ENCODE measurements at regions not wholly inside any gene's neighbourhood (a gene's known extent, or its start where the extent isn't known, plus 50 kb on each side); places are given as distances from the start of the nearest gene placed in this dataset.

DNA sequence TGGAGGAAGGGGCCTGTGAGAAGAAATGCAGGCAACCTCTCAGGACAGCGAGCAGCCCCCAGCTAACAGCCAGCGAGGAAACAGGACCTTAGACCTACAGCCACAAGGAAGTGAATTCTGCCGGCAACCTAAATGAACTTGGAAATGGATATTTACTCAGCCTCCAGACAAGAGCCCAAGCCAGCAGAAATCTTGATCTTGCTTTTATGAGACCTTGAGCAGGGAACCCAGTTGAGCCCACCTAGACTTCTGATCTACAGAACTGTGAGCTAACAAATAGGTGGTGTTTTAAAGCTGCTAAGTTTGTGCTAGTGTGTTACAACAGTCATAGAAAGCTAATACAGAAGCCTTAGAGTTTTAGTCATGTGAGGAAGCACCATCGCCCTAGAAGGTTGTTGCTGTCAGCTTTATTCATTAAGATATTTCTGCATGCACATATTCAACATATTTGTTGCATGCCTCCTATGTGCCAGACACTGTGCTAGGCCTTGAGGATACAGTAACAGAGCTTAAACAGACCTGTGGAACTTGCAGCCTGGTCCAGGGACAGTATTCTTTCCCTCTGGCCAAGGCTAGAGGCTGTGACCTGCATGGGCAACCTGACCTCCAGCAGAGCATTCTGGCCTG lies 50.3 kb downstream of the NALF2 start:
- no peak for DNase-seq

DNA sequence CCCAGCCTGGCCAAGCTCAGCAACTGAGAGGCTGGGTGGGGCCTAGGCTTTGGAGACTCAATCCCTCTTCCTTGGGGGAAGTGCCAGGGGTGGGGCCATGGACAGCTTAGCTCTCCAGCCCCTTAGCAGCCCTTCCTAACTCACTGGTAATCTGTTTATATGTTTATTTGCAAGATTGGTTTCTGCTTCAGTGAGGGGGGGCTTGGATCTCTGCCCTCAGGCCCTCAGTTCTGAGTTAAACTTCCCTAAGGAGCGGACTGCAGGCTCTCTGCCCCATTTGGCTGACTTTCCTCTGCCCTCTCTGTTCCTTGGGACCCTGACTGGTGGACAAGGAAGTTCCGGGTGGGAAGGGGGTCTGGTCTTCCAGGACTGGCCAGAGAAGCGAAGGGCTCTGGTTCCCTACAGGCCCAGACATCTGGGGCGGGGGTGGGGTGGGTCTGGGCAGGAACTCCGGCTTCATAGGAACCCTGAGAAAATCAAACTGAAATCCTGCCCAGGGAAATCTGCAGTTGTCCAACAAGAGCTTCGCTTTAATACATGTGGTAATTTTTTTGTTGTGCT lies 51.4 kb downstream of the NALF2 start:
- no peak for DNase-seq

GRCh38 chrX:69556060-69557011 lies 52.2 kb downstream of the NALF2 start:
- DNase-seq, result no peak

- DNase-seq, result no peak
Observed at GRCh38 chrX:69562904-69563578, 52.9 kb upstream of the EDA start.

DNA sequence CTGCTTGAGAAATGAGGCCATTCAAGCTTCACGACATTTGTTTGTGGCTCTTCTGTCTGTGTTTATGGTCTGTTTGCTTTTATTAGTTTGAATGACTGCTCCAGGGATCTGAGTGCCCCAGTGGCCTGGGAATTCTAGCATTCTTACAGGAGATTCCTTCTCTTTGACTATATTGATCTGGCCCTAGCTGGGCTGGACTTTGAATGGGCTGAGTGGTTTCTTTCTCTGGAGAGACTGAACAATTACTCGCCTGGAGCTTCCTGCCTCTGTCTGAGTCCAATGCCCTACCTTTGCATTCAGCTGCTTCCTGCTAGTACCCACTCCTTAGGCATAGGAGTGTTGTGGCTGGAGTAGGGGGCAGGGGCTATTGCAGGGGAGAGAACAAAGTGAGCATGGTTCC lies 51.2 kb upstream of the EDA start:
- DNase-seq, result peak; percentile 3

DNA sequence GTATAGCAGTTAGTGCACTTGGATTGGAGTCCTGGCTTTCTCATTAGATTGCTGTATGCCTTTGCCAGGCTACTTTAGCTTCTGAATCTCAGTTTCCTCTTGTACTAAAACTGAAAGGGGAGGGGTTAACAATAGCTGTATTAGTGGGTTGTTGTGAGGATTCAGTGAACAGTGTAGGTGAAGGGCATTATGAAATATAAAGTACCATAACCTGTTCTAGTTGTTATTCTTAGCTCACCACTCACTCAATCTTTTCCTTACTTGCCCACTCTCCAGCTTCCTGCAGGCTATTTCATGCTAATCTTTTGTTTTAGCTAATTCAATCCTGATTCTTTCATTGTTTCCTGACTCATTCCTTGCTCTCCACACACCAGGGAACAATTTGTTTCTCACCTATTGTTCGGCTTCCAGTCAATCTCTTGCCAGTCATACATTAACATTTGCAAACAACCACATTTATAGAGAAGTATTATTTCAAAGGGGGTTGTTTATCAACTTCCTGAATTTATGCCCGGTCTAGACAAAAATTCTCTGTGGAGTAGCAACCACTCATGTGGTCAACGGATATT lies 50.6 kb upstream of the EDA start:
- DNase-seq, result no peak
